ENCODE measurements at regions not wholly inside any gene's neighbourhood (a gene's known extent, or its start where the extent isn't known, plus 50 kb on each side); places are given as distances from the start of the nearest gene placed in this dataset.

- no peak for TF ChIP-seq CTCF (IDR thresholded peaks at IDR 0.05)
- no peak for TF ChIP-seq POLR2A (IDR thresholded peaks at IDR 0.05)
These were observed 570.6 kb upstream of the GCFC2 start for GRCh38 chr2:76281156-76281841.
